A549 (cell line): ENCODE measurements at regions not wholly inside any gene's neighbourhood (a gene's known extent, or its start where the extent isn't known, plus 50 kb on each side); places are given as distances from the start of the nearest gene placed in this dataset.
"Not testable (repeated sequence)": the region's sequence is repeated elsewhere in the genome, so short reads cannot be mapped to it uniquely, and the experiment has no call there.

Experiments used
- CBX2 ChIP-seq: fragments of 200-600 bp; sonication (generic); IDR thresholded peaks from 2 replicates; pipeline ENCODE4 v1.6.1; 2016; ENCODE audit warnings: low read depth, mild to moderate bottlenecking, borderline replicate concordance
- CBX8 ChIP-seq: fragments of 200-600 bp; sonication (generic); IDR thresholded peaks from 2 replicates; pipeline ENCODE4 v1.6.1; 2016
- CTCF ChIP-seq: fragments of >200 bp; sonication (Bioruptor Twin); formaldehyde crosslinking; IDR thresholded peaks from 3 replicates; pipeline ENCODE4 v1.5.1; 2016
- EHF ChIP-seq: fragments of 250-450 bp; sonication (Bioruptor Pico); IDR thresholded peaks from 2 replicates; pipeline ENCODE4 v1.5.0; 2020; ENCODE audit warnings: mild to moderate bottlenecking
- EP300 ChIP-seq, 2 experiments: fragments of >200 bp; sonication (Bioruptor Twin); formaldehyde crosslinking; IDR thresholded peaks; 2 replicates in 1 of 2; 3 replicates in 1 of 2; pipeline ENCODE4 v1.6.1; 2016 to 2017
- HMGXB4 ChIP-seq: fragments of 250-450 bp; sonication (Bioruptor Pico); IDR thresholded peaks from 2 replicates; pipeline ENCODE4 v1.5.0; 2021; ENCODE audit warnings: mild to moderate bottlenecking, moderate library complexity, borderline replicate concordance
- KDM1A ChIP-seq: fragments of 200-600 bp; sonication (generic); IDR thresholded peaks from 2 replicates; pipeline ENCODE4 v1.6.1; 2016; ENCODE audit warnings: low read depth, mild to moderate bottlenecking
- MAX ChIP-seq: IDR thresholded peaks from 2 replicates; pipeline ENCODE4 v1.6.1; 2012
- POLR2A ChIP-seq: IDR thresholded peaks from 2 replicates; pipeline ENCODE4 v1.6.1; 2012; ENCODE audit warnings: mild to moderate bottlenecking, low read length
- POLR2AphosphoS2 ChIP-seq: conservative IDR thresholded peaks from 2 replicates; pipeline ENCODE4 v1.6.1; 2012; ENCODE audit warnings: low read length, improper control_type of control experiment, inconsistent platforms
- RNF2 ChIP-seq: fragments of 200-600 bp; sonication (generic); IDR thresholded peaks from 2 replicates; pipeline ENCODE4 v1.6.1; 2016; ENCODE audit warnings: low read depth, mild to moderate bottlenecking, antibody characterized with exemption, moderate library complexity, borderline replicate concordance
- SMC3 ChIP-seq: fragments of >200 bp; sonication (Bioruptor Twin); formaldehyde crosslinking; IDR thresholded peaks from 3 replicates; pipeline ENCODE4 v1.6.1; 2018; ENCODE audit warnings: inconsistent platforms
- SREBF2 ChIP-seq: fragments of 450-650 bp; IDR thresholded peaks from 2 replicates; pipeline ENCODE4 v1.6.1; 2014; ENCODE audit warnings: mild to moderate bottlenecking, moderate library complexity

GRCh38 chr6:58117162-58117561, 799.7 kb downstream of the PRIM2 start:
- not testable (repeated sequence) for TF ChIP-seq EP300 (IDR thresholded peaks at IDR 0.05); HMGXB4 (CRISPR knock-in tag); POLR2A; CTCF; KDM1A; MAX; SMC3; CBX8; CBX2; RNF2; SREBF2; POLR2AphosphoS2; EHF
